Neural progenitor cell (in vitro differentiated cells): ENCODE measurements at regions not wholly inside any gene's neighbourhood (a gene's known extent, or its start where the extent isn't known, plus 50 kb on each side); places are given as distances from the start of the nearest gene placed in this dataset.

Experiments
- DNase-seq: peaks from one replicate; pipeline ENCODE4 v3.0.0-alpha.2; 2016; ENCODE audit warnings: low spot score
- H2AFZ ChIP-seq: fragments of 200-600 bp; sonication (generic); replicated peaks from 2 replicates; pipeline ENCODE4 v1.6.1; 2016; ENCODE audit warnings: antibody characterized with exemption
- H3F3A ChIP-seq: fragments of 200-600 bp; sonication (generic); 2 replicates; pipeline ENCODE4 v1.6.1; 2016; ENCODE audit warnings: antibody characterized with exemption, low read depth
- H3K27ac ChIP-seq: fragments of 200-600 bp; sonication (generic); 2 replicates; pipeline ENCODE4 v1.5.1; 2016; ENCODE audit warnings: mild to moderate bottlenecking
- H3K27me3 ChIP-seq: fragments of 200-600 bp; sonication (generic); 2 replicates; pipeline ENCODE4 v1.6.1; 2016; ENCODE audit warnings: mild to moderate bottlenecking, moderate library complexity
- H3K36me3 ChIP-seq: fragments of 200-600 bp; sonication (generic); 2 replicates; pipeline ENCODE4 v1.5.1; 2016
- H3K4me1 ChIP-seq: fragments of 200-600 bp; sonication (generic); 2 replicates; pipeline ENCODE4 v1.6.1; 2016; ENCODE audit warnings: mixed run types
- H3K4me2 ChIP-seq: fragments of 200-600 bp; sonication (generic); 2 replicates; pipeline ENCODE4 v1.6.1; 2016
- H3K4me3 ChIP-seq: fragments of 200-600 bp; sonication (generic); 2 replicates; pipeline ENCODE4 v1.5.1; 2016
- H3K79me2 ChIP-seq: fragments of 200-600 bp; sonication (generic); 2 replicates; pipeline ENCODE4 v1.6.1; 2016; ENCODE audit warnings: low read depth
- H3K9ac ChIP-seq: fragments of 200-600 bp; sonication (generic); 2 replicates; pipeline ENCODE4 v1.6.1; 2016
- H3K9me3 ChIP-seq: fragments of 200-600 bp; sonication (generic); 2 replicates; pipeline ENCODE4 v1.5.1; 2016; ENCODE audit warnings: low read depth
- H4K20me1 ChIP-seq: fragments of 200-600 bp; sonication (generic); 2 replicates; pipeline ENCODE4 v1.6.1; 2016; ENCODE audit warnings: low read depth
- H3K27ac Mint-ChIP-seq: 3 replicates; pipeline ENCODE4 v1.8.0; 2021; ENCODE audit warnings: mixed read lengths
- H3K27me3 Mint-ChIP-seq: 2 replicates; pipeline ENCODE4 v1.8.0; 2022; ENCODE audit warnings: low read depth, mild to moderate bottlenecking, inconsistent platforms, moderate library complexity, mixed read lengths; ENCODE audit not compliant: insufficient read depth
- H3K36me3 Mint-ChIP-seq: 3 replicates; pipeline ENCODE4 v1.8.0; 2021; ENCODE audit warnings: mixed read lengths
- H3K4me1 Mint-ChIP-seq: 3 replicates; pipeline ENCODE4 v1.8.0; 2021; ENCODE audit warnings: mixed read lengths
- H3K4me3 Mint-ChIP-seq: 3 replicates; pipeline ENCODE4 v1.8.0; 2021; ENCODE audit warnings: mild to moderate bottlenecking, moderate library complexity, mixed read lengths
- H3K9me3 Mint-ChIP-seq: 3 replicates; pipeline ENCODE4 v1.8.0; 2020; ENCODE audit warnings: mixed read lengths
- EZH2 ChIP-seq: fragments of 200-600 bp; sonication (generic); IDR thresholded peaks from 2 replicates; pipeline ENCODE4 v1.6.1; 2017; ENCODE audit warnings: antibody characterized with exemption, mild to moderate bottlenecking, moderate library complexity
- EZH2phosphoT487 ChIP-seq: fragments of 200-600 bp; sonication (generic); IDR thresholded peaks from 2 replicates; pipeline ENCODE4 v1.6.1; 2017; ENCODE audit warnings: antibody characterized with exemption
- TF ChIP-seq, protein P1 (sequence below): fragments of 200-600 bp; sonication (generic); IDR thresholded peaks from 2 replicates; pipeline ENCODE4 v1.5.1; 2017; ENCODE audit warnings: antibody characterized with exemption, mild to moderate bottlenecking

DNA sequence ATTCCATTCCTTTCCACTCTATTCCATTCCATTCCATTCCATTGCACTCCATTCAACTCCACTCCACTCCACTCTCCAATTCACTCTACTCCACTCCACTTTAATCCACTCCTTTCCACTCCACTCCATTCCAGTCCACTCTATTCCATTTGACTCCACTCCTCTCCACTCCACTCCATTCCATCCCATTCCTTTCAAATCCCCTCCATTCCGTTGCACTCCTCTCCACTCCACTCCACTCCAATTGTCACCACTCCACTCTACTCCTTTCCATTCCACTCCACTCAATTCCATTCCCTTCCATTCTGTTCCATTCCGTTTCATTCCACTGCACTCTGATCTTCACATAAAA lies 2563.7 kb upstream of the TPTE start:
- no peaks in the 10 kb centered on the region for H4K20me1 ChIP-seq
- H3K9me3 Mint-ChIP-seq = peaks cover 91% of the 10 kb centered on the region
- peak overlapping the region; percentile 1 for H3K4me3 Mint-ChIP-seq
- no peaks in the 10 kb centered on the region for H3K36me3 ChIP-seq
- no peaks in the 10 kb centered on the region for H3K27me3 ChIP-seq
- H3K9me3 ChIP-seq = peaks cover 84% of the 10 kb centered on the region
- no peaks in the 10 kb centered on the region for H3K4me1 ChIP-seq
- TF ChIP-seq EZH2phosphoT487 = no peak
- TF ChIP-seq, protein P1, sequence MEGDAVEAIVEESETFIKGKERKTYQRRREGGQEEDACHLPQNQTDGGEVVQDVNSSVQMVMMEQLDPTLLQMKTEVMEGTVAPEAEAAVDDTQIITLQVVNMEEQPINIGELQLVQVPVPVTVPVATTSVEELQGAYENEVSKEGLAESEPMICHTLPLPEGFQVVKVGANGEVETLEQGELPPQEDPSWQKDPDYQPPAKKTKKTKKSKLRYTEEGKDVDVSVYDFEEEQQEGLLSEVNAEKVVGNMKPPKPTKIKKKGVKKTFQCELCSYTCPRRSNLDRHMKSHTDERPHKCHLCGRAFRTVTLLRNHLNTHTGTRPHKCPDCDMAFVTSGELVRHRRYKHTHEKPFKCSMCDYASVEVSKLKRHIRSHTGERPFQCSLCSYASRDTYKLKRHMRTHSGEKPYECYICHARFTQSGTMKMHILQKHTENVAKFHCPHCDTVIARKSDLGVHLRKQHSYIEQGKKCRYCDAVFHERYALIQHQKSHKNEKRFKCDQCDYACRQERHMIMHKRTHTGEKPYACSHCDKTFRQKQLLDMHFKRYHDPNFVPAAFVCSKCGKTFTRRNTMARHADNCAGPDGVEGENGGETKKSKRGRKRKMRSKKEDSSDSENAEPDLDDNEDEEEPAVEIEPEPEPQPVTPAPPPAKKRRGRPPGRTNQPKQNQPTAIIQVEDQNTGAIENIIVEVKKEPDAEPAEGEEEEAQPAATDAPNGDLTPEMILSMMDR = no peak
- TF ChIP-seq EZH2 = no peak
- no peaks in the 10 kb centered on the region for H3F3A ChIP-seq
- H3K4me2 ChIP-seq = no peak overlapping the region
- H3K27me3 Mint-ChIP-seq = peaks cover 18% of the 10 kb centered on the region
- H3K27ac ChIP-seq = no peak overlapping the region
- H3K4me3 ChIP-seq = no peak overlapping the region
- no peak overlapping the region for H3K9ac ChIP-seq
- no peaks in the 10 kb centered on the region for H3K79me2 ChIP-seq
- H3K36me3 Mint-ChIP-seq = peaks cover 28% of the 10 kb centered on the region
- H2AFZ ChIP-seq = no peak overlapping the region
- no peaks in the 10 kb centered on the region for H3K4me1 Mint-ChIP-seq
- no peak overlapping the region for H3K27ac Mint-ChIP-seq
- no peak for DNase-seq
